Liver (tissue), 8 donors: ENCODE measurements at regions not wholly inside any gene's neighbourhood (a gene's known extent, or its start where the extent isn't known, plus 50 kb on each side); places are given as distances from the start of the nearest gene placed in this dataset.
A peak's percentile ranks its signal among the peaks of the same experiment; 100 is the strongest.

Experiments
- DNase-seq: peaks from one replicate; pipeline ENCODE4 v3.0.0-alpha.2; 2017; ENCODE audit warnings: low spot score
- H3K27ac ChIP-seq, 2 donors: one replicate each; pipeline ENCODE4 v1.7.0; 2013; ENCODE audit warnings: inconsistent platforms in 2 of 2, low read length in 2 of 2, control low read depth in 1 of 2, low read depth in 1 of 2, mild to moderate bottlenecking in 1 of 2
- H3K27me3 ChIP-seq, 4 donors: one replicate each; pipeline versions ENCODE4 v1.6.1 to v1.7.0; 2013; ENCODE audit warnings: low read length in 3 of 4, inconsistent platforms in 1 of 4, mild to moderate bottlenecking in 1 of 4, moderate library complexity in 1 of 4; ENCODE audit not compliant: control insufficient read depth in 4 of 4, insufficient read depth in 4 of 4
- H3K36me3 ChIP-seq, 4 donors: one replicate each; pipeline versions ENCODE4 v1.6.1 to v1.7.0; 2013; ENCODE audit warnings: low read length in 3 of 4, mild to moderate bottlenecking in 3 of 4, low read depth in 1 of 4, moderate library complexity in 1 of 4; ENCODE audit not compliant: control insufficient read depth in 4 of 4, insufficient read depth in 3 of 4
- H3K4me1 ChIP-seq, 4 donors: one replicate each; pipeline versions ENCODE4 v1.6.1 to v1.7.0; 2013; ENCODE audit warnings: low read length in 3 of 4, mild to moderate bottlenecking in 3 of 4, moderate library complexity in 1 of 4; ENCODE audit not compliant: control insufficient read depth in 4 of 4, insufficient read depth in 4 of 4
- H3K4me3 ChIP-seq, 3 donors: one replicate each; pipeline versions ENCODE4 v1.6.1 to v1.7.0; 2013; ENCODE audit warnings: low read length in 3 of 3, control low read depth in 1 of 3, low read depth in 1 of 3, mild to moderate bottlenecking in 1 of 3
- H3K9ac ChIP-seq, 2 donors: one replicate each; pipeline ENCODE4 v1.7.0; 2013; ENCODE audit warnings: low read length in 2 of 2, mild to moderate bottlenecking in 2 of 2, moderate library complexity in 2 of 2, control low read depth in 1 of 2, low read depth in 1 of 2
- H3K9me3 ChIP-seq, 4 donors: one replicate each; pipeline versions ENCODE4 v1.6.1 to v1.7.0; 2013; ENCODE audit warnings: low read length in 3 of 4; ENCODE audit not compliant: control insufficient read depth in 4 of 4
- ATF3 ChIP-seq: IDR thresholded peaks from 2 replicates; pipeline ENCODE4 v1.6.1; 2016; ENCODE audit warnings: antibody characterized with exemption
- CTCF ChIP-seq: fragments of 150-350 bp; IDR thresholded peaks from 2 replicates; pipeline ENCODE4 v1.5.1; 2017; ENCODE audit warnings: improper control_type of control experiment, low read depth, low read length; ENCODE audit not compliant: missing input control
- EGR1 ChIP-seq, 2 donors: IDR thresholded peaks; 2 replicates each; pipeline ENCODE4 v1.6.1; 2016 to 2018; ENCODE audit warnings: antibody characterized with exemption in 2 of 2, low read depth in 2 of 2
- FOXA1 ChIP-seq: IDR thresholded peaks from 2 replicates; pipeline ENCODE4 v1.6.1; 2016; ENCODE audit warnings: antibody characterized with exemption
- FOXA2 ChIP-seq: IDR thresholded peaks from 2 replicates; pipeline ENCODE4 v1.6.1; 2016; ENCODE audit warnings: antibody characterized with exemption
- GABPA ChIP-seq, 2 donors: IDR thresholded peaks in 1 of 2; conservative IDR thresholded peaks in 1 of 2; 2 replicates each; pipeline ENCODE4 v1.6.1; 2016; ENCODE audit warnings: antibody characterized with exemption in 2 of 2, mild to moderate bottlenecking in 1 of 2, moderate library complexity in 1 of 2
- HNF4A ChIP-seq, 2 donors: conservative IDR thresholded peaks; 2 replicates each; pipeline ENCODE4 v1.6.1; 2016; ENCODE audit warnings: antibody characterized with exemption in 2 of 2, mild to moderate bottlenecking in 2 of 2
- HNF4G ChIP-seq: IDR thresholded peaks from 2 replicates; pipeline ENCODE4 v1.6.1; 2016; ENCODE audit warnings: antibody characterized with exemption
- JUND ChIP-seq, 2 donors: IDR thresholded peaks; 2 replicates each; pipeline ENCODE4 v1.6.1; 2016; ENCODE audit warnings: antibody characterized with exemption in 2 of 2
- MAX ChIP-seq: IDR thresholded peaks from 2 replicates; pipeline ENCODE4 v1.6.1; 2016; ENCODE audit warnings: antibody characterized with exemption
- NR2F2 ChIP-seq: IDR thresholded peaks from 2 replicates; pipeline ENCODE4 v1.6.1; 2016; ENCODE audit warnings: antibody characterized with exemption
- RAD21 ChIP-seq, 2 donors: IDR thresholded peaks; 2 replicates each; pipeline ENCODE4 v1.6.1; 2016; ENCODE audit warnings: antibody characterized with exemption in 2 of 2, mild to moderate bottlenecking in 2 of 2
- REST ChIP-seq: IDR thresholded peaks from 2 replicates; pipeline ENCODE4 v1.6.1; 2016; ENCODE audit warnings: antibody characterized with exemption, mild to moderate bottlenecking
- RXRA ChIP-seq, 2 donors: IDR thresholded peaks; 2 replicates each; pipeline ENCODE4 v1.6.1; 2017 to 2018; ENCODE audit warnings: antibody characterized with exemption in 2 of 2, mild to moderate bottlenecking in 1 of 2
- SP1 ChIP-seq: IDR thresholded peaks from 2 replicates; pipeline ENCODE4 v1.6.1; 2018; ENCODE audit warnings: antibody characterized with exemption, mild to moderate bottlenecking
- TAF1 ChIP-seq: conservative IDR thresholded peaks from 2 replicates; pipeline ENCODE4 v1.6.1; 2016; ENCODE audit warnings: antibody characterized with exemption, mild to moderate bottlenecking
- YY1 ChIP-seq: IDR thresholded peaks from 2 replicates; pipeline ENCODE4 v1.6.1; 2016; ENCODE audit warnings: antibody characterized with exemption, mild to moderate bottlenecking
- ZBTB33 ChIP-seq: IDR thresholded peaks from 2 replicates; pipeline ENCODE4 v1.6.1; 2016; ENCODE audit warnings: antibody characterized with exemption
- WGBS: extraction: QIAGEN DNeasy Blood & Tissue Kit; methylation state at CpG from one replicate; pipeline ENCODE4 v1.1.7; 2013; 5-methylcytosine and 5-hydroxymethylcytosine counted together
- donor health status: healthy.
- donor health status: healthy.
- donor health status: healthy.
- donor health status: healthy.
- donor health status: healthy.

GRCh38 chr11:134799386-134799785 lies 387.3 kb upstream of the B3GAT1 start (continued):
- TF ChIP-seq ATF3, result no peak
- TF ChIP-seq SP1, result no peak
- no peak for TF ChIP-seq MAX
- no peak for TF ChIP-seq FOXA2
- TF ChIP-seq TAF1, result no peak

GRCh38 chr11:134797411-134798089 lies 385.5 kb upstream of the B3GAT1 start:
- Histone ChIP-seq H3K9ac (no peak overlapping the region), H3K27ac (no peak overlapping the region), H3K4me3 (no peak overlapping the region), H3K4me1 (peaks cover 0 to 7% (median 4%) of the 10 kb centered on the region in 4 donors), H3K36me3 (no peaks in the 10 kb centered on the region), H3K9me3 (no peaks in the 10 kb centered on the region), H3K27me3 (no peaks in the 10 kb centered on the region)
- DNase-seq, result no peak
- TF ChIP-seq RXRA (IDR thresholded peaks at IDR 0.05), result peak in 1 of 2 donors; percentile 67
- TF ChIP-seq YY1, result peak; percentile 43
- TF ChIP-seq JUND (IDR thresholded peaks at IDR 0.05), result peak in 1 of 2 donors; percentile 47
- peak; percentile 88 for TF ChIP-seq MAX
- TF ChIP-seq ATF3, result no peak
- TF ChIP-seq HNF4A (conservative IDR thresholded peaks at IDR 0.05), result peak in 1 of 2 donors; percentile 65
- TF ChIP-seq TAF1, result no peak
- TF ChIP-seq ZBTB33, result peak; percentile 27
- TF ChIP-seq GABPA (IDR thresholded peaks at IDR 0.05 in 1 of 2, conservative IDR thresholded peaks at IDR 0.05 in 1 of 2), result no peak
- TF ChIP-seq CTCF, result no peak
- TF ChIP-seq EGR1 (IDR thresholded peaks at IDR 0.05; ENCODE audit: low read depth in 2 of 2), result no peak
- peak; percentile 3 to 62 for TF ChIP-seq RAD21 (IDR thresholded peaks at IDR 0.05)
- TF ChIP-seq HNF4G, result no peak
- TF ChIP-seq SP1, result no peak
- TF ChIP-seq FOXA2, result peak; percentile 47
- TF ChIP-seq REST, result no peak
- TF ChIP-seq FOXA1, result no peak
- no peak for TF ChIP-seq NR2F2
- 42% methylated on average over 17 of the region's 17 CpGs for WGBS
